Nephron progenitor cell (in vitro differentiated cells): ENCODE measurements at regions not wholly inside any gene's neighbourhood (a gene's known extent, or its start where the extent isn't known, plus 50 kb on each side); places are given as distances from the start of the nearest gene placed in this dataset.
"Not testable (repeated sequence)": the region's sequence is repeated elsewhere in the genome, so short reads cannot be mapped to it uniquely, and the experiment has no call there.

Experiments used
- DNase-seq: peaks from one replicate; pipeline ENCODE4 v3.0.0; 2021
- H3K27ac Mint-ChIP-seq: 2 replicates; pipeline ENCODE4 v1.8.0; 2021; ENCODE audit warnings: mild to moderate bottlenecking, moderate library complexity, mixed read lengths
- H3K27me3 Mint-ChIP-seq: 2 replicates; pipeline ENCODE4 v1.8.0; 2021; ENCODE audit warnings: mild to moderate bottlenecking, low read depth, mixed read lengths; ENCODE audit not compliant: poor library complexity
- H3K36me3 Mint-ChIP-seq: 2 replicates; pipeline ENCODE4 v1.8.0; 2021; ENCODE audit warnings: low read depth, mixed read lengths
- H3K4me1 Mint-ChIP-seq: 2 replicates; pipeline ENCODE4 v1.8.0; 2021; ENCODE audit warnings: mixed read lengths
- H3K4me3 Mint-ChIP-seq: 2 replicates; pipeline ENCODE4 v1.8.0; 2021; ENCODE audit warnings: mild to moderate bottlenecking, moderate library complexity, mixed read lengths
- H3K9me3 Mint-ChIP-seq: 2 replicates; pipeline ENCODE4 v1.8.0; 2021; ENCODE audit warnings: mild to moderate bottlenecking, moderate library complexity, mixed read lengths
- CTCF ChIP-seq: fragments of 200-600 bp; sonication (generic); IDR thresholded peaks from 2 replicates; pipeline ENCODE4 v1.5.0; 2021; ENCODE audit warnings: antibody characterized with exemption

GRCh38 chr20:30895354-30895711 lies 362.1 kb upstream of the DEFB115 start:
- not testable (repeated sequence) for H3K4me3 Mint-ChIP-seq, DNase-seq, H3K27me3 Mint-ChIP-seq, H3K36me3 Mint-ChIP-seq, H3K27ac Mint-ChIP-seq, H3K4me1 Mint-ChIP-seq
- H3K9me3 Mint-ChIP-seq = peaks cover 93% of the 10 kb centered on the region

GRCh38 chr20:30899370-30900079 lies 357.9 kb upstream of the DEFB115 start:
- not testable (repeated sequence) for H3K4me1 Mint-ChIP-seq, H3K36me3 Mint-ChIP-seq, H3K4me3 Mint-ChIP-seq

GRCh38 chr20:30900080-30900719 lies 357.3 kb upstream of the DEFB115 start:
- Mint-ChIP-seq H3K36me3 (peaks cover 10% of the 10 kb centered on the region), H3K9me3 (peaks cover 89% of the 10 kb centered on the region)
- not testable (repeated sequence) for H3K27ac Mint-ChIP-seq, H3K4me3 Mint-ChIP-seq, DNase-seq, H3K4me1 Mint-ChIP-seq, H3K27me3 Mint-ChIP-seq

More at GRCh38 chr20:30899370-30900079, 357.9 kb upstream of the DEFB115 start:
- peaks cover 87% of the 10 kb centered on the region for H3K9me3 Mint-ChIP-seq
- not testable (repeated sequence) for H3K27me3 Mint-ChIP-seq, DNase-seq, H3K27ac Mint-ChIP-seq

- not testable (repeated sequence) for H3K27ac Mint-ChIP-seq, H3K4me1 Mint-ChIP-seq, H3K27me3 Mint-ChIP-seq, DNase-seq, H3K4me3 Mint-ChIP-seq
- peaks cover 14% of the 10 kb centered on the region for H3K36me3 Mint-ChIP-seq
- H3K9me3 Mint-ChIP-seq = peaks cover 92% of the 10 kb centered on the region
Measured at GRCh38 chr20:30905231-30905630, 352.2 kb upstream of the DEFB115 start.

- Mint-ChIP-seq H3K9me3 (peaks cover 94% of the 10 kb centered on the region), H3K27me3 (peaks cover 16% of the 10 kb centered on the region), H3K27ac (no peak overlapping the region), H3K4me1 (no peaks in the 10 kb centered on the region), H3K4me3 (no peak overlapping the region), H3K36me3 (peaks cover 20% of the 10 kb centered on the region)
- DNase-seq = no peak
- TF ChIP-seq CTCF = no peak
Measured at GRCh38 chr20:30910937-30911725, 346.3 kb upstream of the DEFB115 start.

- Mint-ChIP-seq H3K36me3 (peaks cover 20% of the 10 kb centered on the region), H3K27me3 (peaks cover 14% of the 10 kb centered on the region), H3K9me3 (peaks cover 91% of the 10 kb centered on the region)
- DNase-seq, H3K4me3 Mint-ChIP-seq, H3K4me1 Mint-ChIP-seq, H3K27ac Mint-ChIP-seq: not testable (repeated sequence)
Measured at GRCh38 chr20:30911832-30912660, 345.4 kb upstream of the DEFB115 start.

GRCh38 chr20:30912661-30913026 lies 344.8 kb upstream of the DEFB115 start:
- H3K27ac Mint-ChIP-seq, H3K4me1 Mint-ChIP-seq, H3K4me3 Mint-ChIP-seq, DNase-seq: not testable (repeated sequence)
- H3K36me3 Mint-ChIP-seq = peaks cover 20% of the 10 kb centered on the region
- H3K27me3 Mint-ChIP-seq = peaks cover 14% of the 10 kb centered on the region
- H3K9me3 Mint-ChIP-seq = peaks cover 90% of the 10 kb centered on the region

GRCh38 chr20:30916404-30916803 lies 341.1 kb upstream of the DEFB115 start:
- H3K27ac Mint-ChIP-seq, H3K4me1 Mint-ChIP-seq, H3K36me3 Mint-ChIP-seq, H3K4me3 Mint-ChIP-seq, H3K27me3 Mint-ChIP-seq, DNase-seq: not testable (repeated sequence)
- peaks cover 91% of the 10 kb centered on the region for H3K9me3 Mint-ChIP-seq
